NCI-H460 (cell line): ENCODE measurements at regions not wholly inside any gene's neighbourhood (a gene's known extent, or its start where the extent isn't known, plus 50 kb on each side); places are given as distances from the start of the nearest gene placed in this dataset.
"Not testable (repeated sequence)": the region's sequence is repeated elsewhere in the genome, so short reads cannot be mapped to it uniquely, and the experiment has no call there.

ENCODE experiments used
- DNase-seq: peaks from one replicate; pipeline ENCODE4 v3.0.0-alpha.2; 2016; ENCODE audit warnings: low read depth; ENCODE audit errors: extremely low read depth

DNA sequence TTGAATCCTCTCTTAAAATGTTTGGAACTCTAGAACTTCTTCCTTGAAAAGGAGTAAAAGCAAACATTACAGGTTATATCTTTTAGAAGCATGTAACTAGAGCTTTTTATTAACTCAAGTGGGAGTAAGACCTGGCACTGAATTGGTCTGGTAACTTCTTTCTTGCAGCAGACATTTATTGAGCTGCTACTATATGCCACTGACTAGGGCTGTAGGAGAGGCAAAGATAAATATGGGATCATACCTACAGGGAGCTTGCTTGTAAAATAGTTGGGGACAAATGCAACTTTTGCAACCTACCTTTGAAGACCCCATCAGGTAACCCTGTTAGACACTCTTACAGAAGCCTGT, 231.9 kb upstream of the TUT7 start:
- no peak for DNase-seq

GRCh38 chr9:86585422-86586143, 231.4 kb upstream of the TUT7 start:
- no peak for DNase-seq

DNA sequence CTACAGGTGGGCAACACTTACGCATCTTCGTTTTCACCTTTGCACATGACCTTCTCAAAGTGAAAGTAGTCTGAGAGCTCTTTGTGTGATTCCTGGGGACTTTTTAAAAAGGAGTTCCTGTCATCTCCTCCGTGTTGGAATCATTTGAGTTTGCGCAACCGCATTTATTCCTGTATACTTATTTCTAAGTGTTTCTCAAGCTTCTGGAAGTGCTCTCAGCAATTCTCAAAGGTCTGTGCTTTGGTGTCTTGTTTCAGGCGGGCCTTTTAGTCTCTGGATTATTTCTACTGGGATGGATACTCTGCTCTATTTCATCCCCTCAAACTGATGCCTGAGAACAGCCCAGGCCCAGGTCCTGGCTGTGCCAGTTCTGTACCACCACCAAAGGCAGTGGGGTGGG, 226.5 kb upstream of the TUT7 start:
- no peak for DNase-seq

- no peak for DNase-seq
Measured at GRCh38 chr9:86578722-86579121, 224.5 kb upstream of the TUT7 start.

DNA sequence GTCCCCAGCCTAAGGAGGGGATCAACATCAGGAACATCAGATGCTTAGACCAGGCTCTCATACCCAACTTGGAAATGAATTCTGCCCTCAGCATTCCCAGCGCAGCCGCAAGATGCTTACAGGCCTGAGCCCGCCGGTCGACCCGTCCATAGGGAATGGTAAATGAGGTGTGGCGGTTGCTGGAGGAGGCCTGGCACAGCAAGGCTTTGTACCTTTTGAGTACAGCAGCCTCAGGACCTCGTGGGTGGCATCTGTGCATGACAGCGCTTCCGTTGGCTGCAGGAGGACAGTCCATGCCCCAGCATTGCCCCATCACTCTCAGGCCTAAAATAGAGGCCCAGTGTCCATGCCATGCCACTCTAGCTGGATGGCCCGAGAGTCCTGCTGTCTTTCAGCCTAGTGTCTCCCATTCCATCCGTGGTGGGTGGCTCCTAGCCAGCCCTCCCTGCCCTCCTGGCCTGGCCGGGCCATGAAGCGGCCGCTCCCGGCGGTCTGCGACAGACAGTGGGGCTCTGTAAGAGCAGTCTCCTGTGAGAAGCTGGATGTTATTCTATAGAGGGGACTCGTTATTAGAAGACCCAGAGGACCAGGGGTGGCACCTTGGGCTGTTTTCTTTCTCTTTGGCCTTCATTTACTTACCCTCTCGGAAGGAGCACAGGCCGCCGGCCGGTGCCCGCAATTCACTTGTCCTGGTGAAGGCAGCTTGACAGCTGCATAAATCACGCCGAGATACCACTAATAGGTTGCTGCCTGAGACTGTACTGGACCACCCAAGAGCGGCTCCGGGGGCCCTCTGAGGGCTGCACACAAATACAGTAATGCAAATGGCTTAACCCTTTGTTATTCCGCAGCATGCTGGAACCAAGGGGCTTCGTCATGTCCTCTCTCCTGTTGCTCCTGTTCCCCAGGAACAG, 223.5 kb upstream of the TUT7 start:
- DNase-seq: no peak

DNA sequence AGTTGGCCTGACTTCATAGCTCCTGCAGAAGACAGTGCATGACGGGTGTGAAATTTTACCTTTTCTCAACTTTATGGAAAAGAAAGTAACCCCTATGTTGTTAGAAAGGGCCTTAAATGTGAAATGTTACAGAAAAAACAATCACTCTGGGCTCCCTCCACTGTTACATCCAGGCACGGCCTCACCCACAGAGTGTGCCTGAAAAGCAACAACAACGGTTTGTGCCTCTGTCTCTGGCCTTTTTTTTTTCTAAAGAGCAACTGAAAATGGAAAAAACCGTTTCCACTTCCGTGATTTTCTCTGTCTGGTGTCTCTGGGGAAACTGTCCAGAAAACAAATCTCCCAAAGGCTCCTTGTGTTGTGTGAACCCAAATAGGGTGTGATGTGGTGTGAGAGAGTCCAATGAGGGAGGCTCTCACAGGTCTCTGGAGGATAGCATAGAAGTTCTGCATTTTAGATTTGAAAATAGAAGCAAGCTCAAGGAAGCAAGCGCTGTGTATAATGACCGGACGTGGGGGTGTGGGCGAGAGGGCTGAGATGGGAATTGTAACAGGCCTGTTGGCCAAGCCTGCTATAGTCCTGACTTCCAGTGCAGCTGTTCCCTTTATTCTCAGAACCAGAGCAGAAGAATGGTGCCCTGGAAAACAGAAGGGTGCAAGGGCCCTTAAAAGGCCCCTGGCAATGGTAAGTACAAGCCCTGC, 221.8 kb upstream of the TUT7 start:
- no peak for DNase-seq

GRCh38 chr9:86575137-86575536, 220.9 kb upstream of the TUT7 start:
- no peak for DNase-seq

DNA sequence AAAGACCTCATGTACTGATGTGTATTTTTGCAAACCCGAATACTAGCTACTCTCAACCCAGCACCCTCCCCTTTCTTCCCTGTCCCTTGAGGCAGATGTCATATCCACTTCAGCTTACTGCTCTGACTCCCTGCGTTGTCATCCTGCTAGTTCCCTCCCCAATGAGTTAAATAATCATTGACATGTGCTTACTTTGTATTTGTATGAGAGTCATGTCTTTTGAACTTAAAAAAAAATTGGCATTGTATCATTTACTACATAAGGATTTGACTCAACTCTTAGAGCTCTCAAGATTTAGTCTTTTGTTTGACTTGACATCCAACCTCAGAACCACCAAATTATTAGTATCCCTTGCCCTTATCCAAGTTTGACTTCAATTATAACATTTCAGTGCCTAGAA, 219.7 kb upstream of the TUT7 start:
- DNase-seq: no peak

GRCh38 chr9:86572904-86573303, 218.7 kb upstream of the TUT7 start:
- DNase-seq: no peak

- DNase-seq: not testable (repeated sequence)
Measured at GRCh38 chr9:86565603-86566002, 211.4 kb upstream of the TUT7 start.

GRCh38 chr9:86563936-86564335, 209.7 kb upstream of the TUT7 start:
- DNase-seq: no peak

DNA sequence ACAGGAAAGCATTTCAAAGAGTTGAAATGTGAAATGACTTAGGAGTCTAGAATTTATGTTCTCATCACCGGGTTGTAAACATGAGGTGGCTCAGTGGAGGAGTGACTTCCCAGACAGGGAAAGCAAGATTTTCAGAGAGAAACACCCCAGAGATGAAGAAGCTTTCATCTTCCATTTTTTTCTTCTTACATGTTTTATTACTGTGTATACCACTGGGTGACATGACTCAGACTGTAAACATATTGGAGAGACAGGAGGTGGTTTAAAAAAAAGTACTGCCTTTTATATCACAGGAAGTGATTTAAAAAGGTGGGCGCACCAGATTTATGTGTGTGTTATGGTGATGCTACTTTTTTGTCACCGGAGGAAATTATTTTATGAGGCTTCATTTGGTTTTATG, 209.1 kb upstream of the TUT7 start:
- no peak for DNase-seq

DNA sequence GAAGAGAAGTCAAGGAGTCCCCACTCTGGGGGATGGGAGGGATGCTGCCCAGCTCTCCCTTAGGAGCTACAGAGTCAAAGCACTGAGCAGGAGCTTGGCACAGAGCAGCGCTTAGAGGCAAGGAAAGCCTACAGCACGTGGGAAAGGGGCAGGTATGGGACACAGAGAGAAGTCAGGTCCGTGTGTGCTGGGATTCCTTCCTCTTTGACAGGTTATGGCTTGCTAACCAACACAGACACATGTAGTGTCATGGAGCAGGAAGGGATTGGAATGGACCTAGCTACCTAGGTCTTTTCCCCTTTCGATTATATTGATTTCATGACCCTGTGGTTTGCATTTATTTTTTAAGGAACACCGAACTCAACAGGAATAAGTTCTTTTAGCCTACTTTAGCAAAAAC, 208.5 kb upstream of the TUT7 start:
- DNase-seq: no peak

GRCh38 chr9:86557918-86558317, 203.7 kb upstream of the TUT7 start:
- DNase-seq: no peak

DNA sequence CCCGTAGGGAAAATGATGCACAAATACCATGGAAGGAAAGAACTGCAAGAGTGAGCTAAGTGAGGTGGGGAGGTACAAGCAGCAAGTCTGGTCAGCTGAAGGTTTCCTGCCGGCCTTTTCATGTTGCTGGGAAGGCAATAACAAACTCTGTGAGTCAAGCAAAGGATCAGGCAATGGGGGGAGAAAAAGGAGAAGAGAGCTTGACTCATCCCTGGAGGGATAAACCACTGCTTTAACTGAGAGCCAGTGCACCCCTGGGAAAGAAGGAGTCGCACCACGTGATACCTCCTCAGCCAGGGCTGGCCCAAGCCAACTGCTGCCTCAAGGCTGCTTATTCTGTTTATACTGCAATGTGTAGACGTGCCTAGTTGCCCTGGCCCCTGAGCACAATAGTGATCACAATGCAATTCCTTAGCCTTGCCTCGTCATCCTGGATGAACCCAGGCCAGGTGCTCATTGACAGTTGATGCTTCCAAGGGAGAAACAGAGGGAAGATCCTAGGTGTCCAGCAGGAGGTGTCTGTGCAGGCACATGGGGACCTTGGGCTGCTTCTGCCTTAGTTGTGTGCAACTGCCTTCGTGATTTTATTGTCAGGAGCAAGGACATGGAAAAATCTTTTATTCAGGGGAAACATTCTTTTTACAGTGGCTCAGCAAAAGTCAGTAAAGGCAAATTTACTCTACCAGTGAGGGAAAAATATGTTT, 203.0 kb upstream of the TUT7 start:
- DNase-seq: no peak

DNA sequence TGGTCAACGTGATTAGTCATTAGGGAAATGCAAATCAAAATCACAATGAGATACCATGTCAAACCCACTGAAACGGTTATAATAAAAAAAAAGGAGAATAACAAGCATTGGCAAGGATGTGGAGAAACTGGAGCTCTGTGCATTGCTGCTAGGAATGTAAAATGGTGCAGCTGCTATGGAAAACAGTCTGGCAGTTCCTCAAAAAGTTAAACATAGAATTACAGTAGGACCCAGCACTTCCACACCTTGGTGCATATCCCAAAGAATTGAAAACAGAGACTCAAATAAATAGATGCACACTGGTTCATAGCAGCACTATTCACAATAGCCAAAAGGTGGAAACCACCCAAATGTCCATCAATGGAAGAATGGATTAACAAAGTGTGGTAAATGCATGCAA, 201.5 kb upstream of the TUT7 start:
- no peak for DNase-seq

DNA sequence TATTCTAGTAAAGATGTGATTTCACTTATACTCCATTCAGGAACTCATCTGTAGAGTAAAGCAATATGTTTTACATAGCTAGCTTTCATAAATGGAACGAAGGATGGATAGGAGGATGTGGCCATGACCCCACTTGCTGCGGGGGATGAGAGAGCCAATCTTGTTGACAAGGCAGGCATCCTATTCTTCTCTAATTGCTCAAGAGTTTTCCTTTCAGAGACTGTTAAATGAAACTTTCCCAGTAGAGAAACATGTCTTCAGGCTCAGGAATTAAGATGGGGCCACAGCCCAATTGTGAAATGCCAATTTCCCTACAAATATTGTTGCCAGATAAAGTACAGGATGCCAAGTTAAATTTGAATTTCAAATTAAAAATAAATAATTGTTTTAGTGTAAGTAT, 196.2 kb upstream of the TUT7 start:
- no peak for DNase-seq

DNA sequence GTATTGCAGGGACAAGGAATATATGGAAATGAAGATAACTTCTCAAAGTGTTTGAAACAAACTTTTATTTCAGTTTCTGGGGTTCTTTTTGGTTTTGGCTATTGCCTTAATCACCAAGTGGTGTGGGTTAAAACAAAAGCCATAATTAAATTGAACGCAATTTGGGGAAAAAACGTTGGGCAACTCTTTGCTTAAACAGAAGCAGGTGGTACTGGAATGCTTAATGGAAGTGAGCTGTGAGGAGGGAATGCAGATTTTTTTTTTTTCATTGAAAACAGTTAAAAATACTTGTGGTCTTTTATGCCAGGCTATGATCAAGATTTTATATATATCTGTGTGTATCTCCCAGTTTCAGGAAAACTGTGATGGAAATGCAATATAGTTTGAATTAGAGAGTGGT, 195.7 kb upstream of the TUT7 start:
- no peak for DNase-seq

DNA sequence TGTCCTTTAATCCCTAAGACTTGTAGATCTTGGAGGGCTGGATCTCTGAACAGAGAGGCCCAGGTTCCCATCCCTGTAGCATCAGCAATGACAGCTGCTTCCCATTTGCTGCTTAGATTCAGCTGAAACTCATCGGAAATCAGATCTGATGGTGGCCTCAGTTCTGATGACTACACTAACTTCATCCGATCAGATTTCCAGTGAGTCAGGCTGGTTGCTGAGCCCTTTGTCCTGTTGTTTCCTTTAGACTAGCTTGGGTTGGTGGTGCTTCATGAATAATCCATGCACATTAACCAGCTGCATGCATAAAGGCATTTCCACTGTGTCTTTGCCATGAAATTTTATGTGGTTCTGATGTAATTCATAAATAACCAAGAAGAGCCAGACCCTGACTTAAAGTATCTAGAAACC, 195.2 kb upstream of the TUT7 start:
- no peak for DNase-seq

DNA sequence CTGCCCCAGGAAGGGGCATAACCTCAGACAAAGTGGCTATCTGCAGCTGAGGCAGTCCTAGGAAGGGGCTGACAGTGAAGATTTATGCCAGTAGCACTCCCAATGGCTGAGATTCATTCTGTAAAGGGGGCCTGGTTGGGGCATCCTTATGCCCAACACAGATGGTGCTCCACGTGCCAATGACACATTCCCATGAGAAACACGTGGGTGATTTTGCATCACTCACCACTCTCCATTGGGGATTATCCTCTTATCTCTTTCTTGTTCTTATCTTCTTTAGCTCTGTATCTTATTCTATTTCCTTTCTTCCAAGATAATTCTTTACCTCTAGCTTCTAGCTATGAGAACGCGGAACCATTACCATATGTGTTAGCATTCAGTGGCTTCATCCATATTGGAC, 194.0 kb upstream of the TUT7 start:
- DNase-seq: no peak

DNA sequence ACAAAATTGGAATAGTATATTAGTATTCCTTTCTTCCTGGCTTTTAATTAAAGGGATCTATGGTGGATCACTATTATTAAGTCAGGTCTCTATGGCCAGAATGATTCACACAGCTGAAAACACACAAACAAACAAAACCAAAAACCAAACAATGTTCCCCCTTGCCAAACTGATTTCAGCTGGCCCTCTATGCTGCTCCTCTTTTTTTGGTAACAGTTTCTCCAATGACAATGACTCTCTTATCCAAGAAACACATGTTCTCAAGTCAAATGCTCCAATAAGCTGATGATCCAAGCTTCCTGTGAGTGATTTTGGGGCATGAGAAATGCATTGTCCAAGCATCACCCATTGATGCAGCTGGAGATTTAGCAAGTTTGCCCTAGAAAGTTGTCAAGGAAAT, 193.4 kb upstream of the TUT7 start:
- no peak for DNase-seq
